Liver (tissue), 7 donors: ENCODE measurements at regions not wholly inside any gene's neighbourhood (a gene's known extent, or its start where the extent isn't known, plus 50 kb on each side); places are given as distances from the start of the nearest gene placed in this dataset.

Source experiments
- DNase-seq: peaks from one replicate; pipeline ENCODE4 v3.0.0-alpha.2; 2017; ENCODE audit warnings: low spot score
- H3K27ac ChIP-seq, 2 donors: one replicate each; pipeline ENCODE4 v1.7.0; 2013; ENCODE audit warnings: inconsistent platforms in 2 of 2, low read length in 2 of 2, control low read depth in 1 of 2, low read depth in 1 of 2, mild to moderate bottlenecking in 1 of 2
- H3K27me3 ChIP-seq, 4 donors: one replicate each; pipeline versions ENCODE4 v1.6.1 to v1.7.0; 2013; ENCODE audit warnings: low read length in 3 of 4, inconsistent platforms in 1 of 4, mild to moderate bottlenecking in 1 of 4, moderate library complexity in 1 of 4; ENCODE audit not compliant: control insufficient read depth in 4 of 4, insufficient read depth in 4 of 4
- H3K36me3 ChIP-seq, 4 donors: one replicate each; pipeline versions ENCODE4 v1.6.1 to v1.7.0; 2013; ENCODE audit warnings: low read length in 3 of 4, mild to moderate bottlenecking in 3 of 4, low read depth in 1 of 4, moderate library complexity in 1 of 4; ENCODE audit not compliant: control insufficient read depth in 4 of 4, insufficient read depth in 3 of 4
- H3K4me1 ChIP-seq, 4 donors: one replicate each; pipeline versions ENCODE4 v1.6.1 to v1.7.0; 2013; ENCODE audit warnings: low read length in 3 of 4, mild to moderate bottlenecking in 3 of 4, moderate library complexity in 1 of 4; ENCODE audit not compliant: control insufficient read depth in 4 of 4, insufficient read depth in 4 of 4
- H3K4me3 ChIP-seq, 3 donors: one replicate each; pipeline versions ENCODE4 v1.6.1 to v1.7.0; 2013; ENCODE audit warnings: low read length in 3 of 3, control low read depth in 1 of 3, low read depth in 1 of 3, mild to moderate bottlenecking in 1 of 3
- H3K9ac ChIP-seq, 2 donors: one replicate each; pipeline ENCODE4 v1.7.0; 2013; ENCODE audit warnings: low read length in 2 of 2, mild to moderate bottlenecking in 2 of 2, moderate library complexity in 2 of 2, control low read depth in 1 of 2, low read depth in 1 of 2
- H3K9me3 ChIP-seq, 4 donors: one replicate each; pipeline versions ENCODE4 v1.6.1 to v1.7.0; 2013; ENCODE audit warnings: low read length in 3 of 4; ENCODE audit not compliant: control insufficient read depth in 4 of 4
- EGR1 ChIP-seq, 2 donors: IDR thresholded peaks; 2 replicates each; pipeline ENCODE4 v1.6.1; 2016 to 2018; ENCODE audit warnings: antibody characterized with exemption in 2 of 2, low read depth in 2 of 2
- FOXA1 ChIP-seq: IDR thresholded peaks from 2 replicates; pipeline ENCODE4 v1.6.1; 2016; ENCODE audit warnings: antibody characterized with exemption
- HNF4A ChIP-seq, 2 donors: conservative IDR thresholded peaks; 2 replicates each; pipeline ENCODE4 v1.6.1; 2016; ENCODE audit warnings: antibody characterized with exemption in 2 of 2, mild to moderate bottlenecking in 2 of 2
- RAD21 ChIP-seq, 2 donors: IDR thresholded peaks; 2 replicates each; pipeline ENCODE4 v1.6.1; 2016; ENCODE audit warnings: antibody characterized with exemption in 2 of 2, mild to moderate bottlenecking in 2 of 2
- RXRA ChIP-seq, 2 donors: IDR thresholded peaks; 2 replicates each; pipeline ENCODE4 v1.6.1; 2017 to 2018; ENCODE audit warnings: antibody characterized with exemption in 2 of 2, mild to moderate bottlenecking in 1 of 2
- SP1 ChIP-seq: IDR thresholded peaks from 2 replicates; pipeline ENCODE4 v1.6.1; 2018; ENCODE audit warnings: antibody characterized with exemption, mild to moderate bottlenecking
- TAF1 ChIP-seq: conservative IDR thresholded peaks from 2 replicates; pipeline ENCODE4 v1.6.1; 2016; ENCODE audit warnings: antibody characterized with exemption, mild to moderate bottlenecking
- YY1 ChIP-seq: IDR thresholded peaks from 2 replicates; pipeline ENCODE4 v1.6.1; 2016; ENCODE audit warnings: antibody characterized with exemption, mild to moderate bottlenecking
- WGBS: extraction: QIAGEN DNeasy Blood & Tissue Kit; methylation state at CpG from one replicate; pipeline ENCODE4 v1.1.7; 2013; 5-methylcytosine and 5-hydroxymethylcytosine counted together
- TF ChIP-seq, protein P1 (sequence below): IDR thresholded peaks from 2 replicates; pipeline ENCODE4 v1.6.1; 2016; ENCODE audit warnings: antibody characterized with exemption
- TF ChIP-seq, protein P2 (sequence below): IDR thresholded peaks from 2 replicates; pipeline ENCODE4 v1.6.1; 2016; ENCODE audit warnings: antibody characterized with exemption, mild to moderate bottlenecking
- TF ChIP-seq, protein P3 (sequence below): IDR thresholded peaks from 2 replicates; pipeline ENCODE4 v1.6.1; 2016; ENCODE audit warnings: antibody characterized with exemption
- donor health status: healthy.
- donor health status: healthy.
- donor health status: healthy.
- donor health status: healthy.

- DNase-seq, result no peak
- Histone ChIP-seq H3K4me3 (no peak overlapping the region), H3K36me3 (no peaks in the 10 kb centered on the region), H3K27me3 (no peaks in the 10 kb centered on the region), H3K4me1 (no peaks in the 10 kb centered on the region), H3K9me3 (no peaks in the 10 kb centered on the region), H3K27ac (no peak overlapping the region), H3K9ac (no peak overlapping the region)
- WGBS, result 61% methylated on average over 8 of the region's 8 CpGs
- TF ChIP-seq, protein P1, sequence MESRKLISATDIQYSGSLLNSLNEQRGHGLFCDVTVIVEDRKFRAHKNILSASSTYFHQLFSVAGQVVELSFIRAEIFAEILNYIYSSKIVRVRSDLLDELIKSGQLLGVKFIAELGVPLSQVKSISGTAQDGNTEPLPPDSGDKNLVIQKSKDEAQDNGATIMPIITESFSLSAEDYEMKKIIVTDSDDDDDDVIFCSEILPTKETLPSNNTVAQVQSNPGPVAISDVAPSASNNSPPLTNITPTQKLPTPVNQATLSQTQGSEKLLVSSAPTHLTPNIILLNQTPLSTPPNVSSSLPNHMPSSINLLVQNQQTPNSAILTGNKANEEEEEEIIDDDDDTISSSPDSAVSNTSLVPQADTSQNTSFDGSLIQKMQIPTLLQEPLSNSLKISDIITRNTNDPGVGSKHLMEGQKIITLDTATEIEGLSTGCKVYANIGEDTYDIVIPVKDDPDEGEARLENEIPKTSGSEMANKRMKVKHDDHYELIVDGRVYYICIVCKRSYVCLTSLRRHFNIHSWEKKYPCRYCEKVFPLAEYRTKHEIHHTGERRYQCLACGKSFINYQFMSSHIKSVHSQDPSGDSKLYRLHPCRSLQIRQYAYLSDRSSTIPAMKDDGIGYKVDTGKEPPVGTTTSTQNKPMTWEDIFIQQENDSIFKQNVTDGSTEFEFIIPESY, result no peak
- no peak for TF ChIP-seq RXRA (IDR thresholded peaks at IDR 0.05)
- TF ChIP-seq RAD21 (IDR thresholded peaks at IDR 0.05), result no peak
- TF ChIP-seq YY1, result no peak
- TF ChIP-seq, protein P2, sequence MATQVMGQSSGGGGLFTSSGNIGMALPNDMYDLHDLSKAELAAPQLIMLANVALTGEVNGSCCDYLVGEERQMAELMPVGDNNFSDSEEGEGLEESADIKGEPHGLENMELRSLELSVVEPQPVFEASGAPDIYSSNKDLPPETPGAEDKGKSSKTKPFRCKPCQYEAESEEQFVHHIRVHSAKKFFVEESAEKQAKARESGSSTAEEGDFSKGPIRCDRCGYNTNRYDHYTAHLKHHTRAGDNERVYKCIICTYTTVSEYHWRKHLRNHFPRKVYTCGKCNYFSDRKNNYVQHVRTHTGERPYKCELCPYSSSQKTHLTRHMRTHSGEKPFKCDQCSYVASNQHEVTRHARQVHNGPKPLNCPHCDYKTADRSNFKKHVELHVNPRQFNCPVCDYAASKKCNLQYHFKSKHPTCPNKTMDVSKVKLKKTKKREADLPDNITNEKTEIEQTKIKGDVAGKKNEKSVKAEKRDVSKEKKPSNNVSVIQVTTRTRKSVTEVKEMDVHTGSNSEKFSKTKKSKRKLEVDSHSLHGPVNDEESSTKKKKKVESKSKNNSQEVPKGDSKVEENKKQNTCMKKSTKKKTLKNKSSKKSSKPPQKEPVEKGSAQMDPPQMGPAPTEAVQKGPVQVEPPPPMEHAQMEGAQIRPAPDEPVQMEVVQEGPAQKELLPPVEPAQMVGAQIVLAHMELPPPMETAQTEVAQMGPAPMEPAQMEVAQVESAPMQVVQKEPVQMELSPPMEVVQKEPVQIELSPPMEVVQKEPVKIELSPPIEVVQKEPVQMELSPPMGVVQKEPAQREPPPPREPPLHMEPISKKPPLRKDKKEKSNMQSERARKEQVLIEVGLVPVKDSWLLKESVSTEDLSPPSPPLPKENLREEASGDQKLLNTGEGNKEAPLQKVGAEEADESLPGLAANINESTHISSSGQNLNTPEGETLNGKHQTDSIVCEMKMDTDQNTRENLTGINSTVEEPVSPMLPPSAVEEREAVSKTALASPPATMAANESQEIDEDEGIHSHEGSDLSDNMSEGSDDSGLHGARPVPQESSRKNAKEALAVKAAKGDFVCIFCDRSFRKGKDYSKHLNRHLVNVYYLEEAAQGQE, result no peak
- TF ChIP-seq FOXA1, result no peak
- TF ChIP-seq HNF4A (conservative IDR thresholded peaks at IDR 0.05), result no peak
Observed at GRCh38 chr15:53880357-53880756, 97.9 kb upstream of the UNC13C start.

- no peak overlapping the region for H3K9ac ChIP-seq
- TF ChIP-seq TAF1 (no peak), RAD21 (IDR thresholded peaks at IDR 0.05) (no peak), SP1 (no peak), EGR1 (IDR thresholded peaks at IDR 0.05; ENCODE audit: low read depth in 2 of 2) (no peak), RXRA (IDR thresholded peaks at IDR 0.05) (no peak), YY1 (no peak)
- TF ChIP-seq, protein P2, result no peak
- TF ChIP-seq, protein P3, sequence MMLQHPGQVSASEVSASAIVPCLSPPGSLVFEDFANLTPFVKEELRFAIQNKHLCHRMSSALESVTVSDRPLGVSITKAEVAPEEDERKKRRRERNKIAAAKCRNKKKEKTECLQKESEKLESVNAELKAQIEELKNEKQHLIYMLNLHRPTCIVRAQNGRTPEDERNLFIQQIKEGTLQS, result no peak
- TF ChIP-seq, protein P1, result no peak
- H3K4me3 ChIP-seq, result no peak overlapping the region
- no peaks in the 10 kb centered on the region for H3K9me3 ChIP-seq
- H3K27ac ChIP-seq, result no peak overlapping the region
- no peaks in the 10 kb centered on the region for H3K36me3 ChIP-seq
- no peaks in the 10 kb centered on the region for H3K4me1 ChIP-seq
- no peak for DNase-seq
- no peaks in the 10 kb centered on the region for H3K27me3 ChIP-seq
- WGBS, result 67% methylated on average over 2 of the region's 2 CpGs
Observed at GRCh38 chr15:53875711-53876110, 102.5 kb upstream of the UNC13C start.
